SH-SY5Y (cell line): ENCODE measurements at regions not wholly inside any gene's neighbourhood (a gene's known extent, or its start where the extent isn't known, plus 50 kb on each side); places are given as distances from the start of the nearest gene placed in this dataset.

Experiments
- GATA2 ChIP-seq: IDR thresholded peaks from 2 replicates; pipeline ENCODE4 v1.6.1; 2011; ENCODE audit warnings: mild to moderate bottlenecking, low read depth, low read length
- GATA3 ChIP-seq: IDR thresholded peaks from 2 replicates; pipeline ENCODE4 v1.6.1; 2011; ENCODE audit warnings: low read depth, mild to moderate bottlenecking, low read length, moderate library complexity

GRCh38 chrX:25742334-25742733, 395.8 kb upstream of the MAGEB18 start:
- no peak for TF ChIP-seq GATA2
- TF ChIP-seq GATA3: no peak
